Tibial nerve (tissue), 3 donors: ENCODE measurements at regions not wholly inside any gene's neighbourhood (a gene's known extent, or its start where the extent isn't known, plus 50 kb on each side); places are given as distances from the start of the nearest gene placed in this dataset.

Source experiments
- POLR2A ChIP-seq, 2 donors: fragments of 450-650 bp; IDR thresholded peaks; one replicate each; pipeline ENCODE4 v1.6.1; 2017; ENCODE audit warnings: antibody characterized with exemption in 2 of 2, mild to moderate bottlenecking in 2 of 2, moderate library complexity in 2 of 2
- TF ChIP-seq, protein P1 (sequence below), 5 experiments: fragments of 200-600 bp in 3 of 5; fragments of 450-650 bp in 2 of 5; sonication (generic) in 3 of 5; IDR thresholded peaks; one replicate each; pipeline ENCODE4 v1.5.1; 2016 to 2019; ENCODE audit warnings: antibody characterized with exemption in 5 of 5, mild to moderate bottlenecking in 3 of 5, moderate library complexity in 2 of 5

DNA sequence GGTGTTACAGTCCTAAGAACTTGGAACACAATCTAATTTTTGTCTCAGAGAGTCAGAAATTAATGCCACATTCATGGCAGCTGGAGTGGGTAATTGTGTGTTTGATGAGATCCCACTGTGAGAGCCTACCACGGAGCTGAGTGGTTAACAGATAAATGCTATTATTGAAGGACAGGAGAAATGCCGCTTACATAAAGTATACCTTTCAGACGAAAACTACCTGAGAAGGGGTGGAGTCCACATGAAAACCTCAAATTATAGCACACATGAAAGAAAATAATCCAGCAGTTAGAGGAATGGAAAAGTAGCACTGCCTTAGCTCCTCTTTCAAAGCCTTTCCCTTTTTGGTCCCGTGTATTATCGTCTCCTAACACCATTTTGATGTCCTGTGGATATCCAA is 133.0 kb downstream of the BACH1 start:
- no peak for TF ChIP-seq POLR2A (IDR thresholded peaks at IDR 0.05)
- TF ChIP-seq, protein P1, sequence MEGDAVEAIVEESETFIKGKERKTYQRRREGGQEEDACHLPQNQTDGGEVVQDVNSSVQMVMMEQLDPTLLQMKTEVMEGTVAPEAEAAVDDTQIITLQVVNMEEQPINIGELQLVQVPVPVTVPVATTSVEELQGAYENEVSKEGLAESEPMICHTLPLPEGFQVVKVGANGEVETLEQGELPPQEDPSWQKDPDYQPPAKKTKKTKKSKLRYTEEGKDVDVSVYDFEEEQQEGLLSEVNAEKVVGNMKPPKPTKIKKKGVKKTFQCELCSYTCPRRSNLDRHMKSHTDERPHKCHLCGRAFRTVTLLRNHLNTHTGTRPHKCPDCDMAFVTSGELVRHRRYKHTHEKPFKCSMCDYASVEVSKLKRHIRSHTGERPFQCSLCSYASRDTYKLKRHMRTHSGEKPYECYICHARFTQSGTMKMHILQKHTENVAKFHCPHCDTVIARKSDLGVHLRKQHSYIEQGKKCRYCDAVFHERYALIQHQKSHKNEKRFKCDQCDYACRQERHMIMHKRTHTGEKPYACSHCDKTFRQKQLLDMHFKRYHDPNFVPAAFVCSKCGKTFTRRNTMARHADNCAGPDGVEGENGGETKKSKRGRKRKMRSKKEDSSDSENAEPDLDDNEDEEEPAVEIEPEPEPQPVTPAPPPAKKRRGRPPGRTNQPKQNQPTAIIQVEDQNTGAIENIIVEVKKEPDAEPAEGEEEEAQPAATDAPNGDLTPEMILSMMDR (IDR thresholded peaks at IDR 0.05), result no peak
